ENCODE measurements at regions not wholly inside any gene's neighbourhood (a gene's known extent, or its start where the extent isn't known, plus 50 kb on each side); places are given as distances from the start of the nearest gene placed in this dataset.

- TF ChIP-seq CTCF (IDR thresholded peaks at IDR 0.05) (no peak), REST (IDR thresholded peaks at IDR 0.05; ENCODE audit: insufficient read depth in 1 of 2, low read depth in 2 of 2, low read length in 1 of 2) (no peak), POLR2AphosphoS5 (IDR thresholded peaks at IDR 0.05; ENCODE audit: low read depth, low read length) (no peak)
Observed at GRCh38 chr20:60788070-60788469, 464.0 kb upstream of the CDH4 start.

Measured in Panc1 (cell line).